Left renal cortex interstitium (tissue), 4 donors: ENCODE measurements at regions not wholly inside any gene's neighbourhood (a gene's known extent, or its start where the extent isn't known, plus 50 kb on each side); places are given as distances from the start of the nearest gene placed in this dataset.

Source experiments
- DNase-seq, 4 donors: peaks; one replicate each; pipeline ENCODE4 v3.0.0-alpha.2; 2013; ENCODE audit warnings: low read depth in 4 of 4, low spot score in 2 of 4, missing footprints in 1 of 4

- no peak for DNase-seq
Measured at GRCh38 chr1:218809061-218809460, 364.6 kb upstream of the LYPLAL1 start.

DNA sequence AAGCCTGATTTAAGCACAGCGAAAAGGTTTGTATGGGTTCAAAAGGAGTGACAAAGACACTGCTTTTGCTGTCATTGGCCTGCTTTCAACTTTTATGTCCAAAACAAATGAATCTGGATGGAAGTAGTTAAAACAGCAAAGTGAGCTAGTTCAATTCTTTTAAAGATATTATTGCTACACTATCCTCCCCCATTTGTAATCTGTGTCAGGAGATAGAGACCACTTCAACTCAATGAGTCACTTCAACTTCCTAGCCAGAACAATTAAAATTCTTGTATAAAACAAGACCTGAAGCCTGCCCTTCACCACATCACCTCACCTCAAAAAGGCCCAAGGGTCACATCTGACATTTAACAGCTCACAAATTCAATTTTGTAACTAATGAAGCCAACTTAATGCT is 364.1 kb upstream of the LYPLAL1 start:
- no peak for DNase-seq

DNA sequence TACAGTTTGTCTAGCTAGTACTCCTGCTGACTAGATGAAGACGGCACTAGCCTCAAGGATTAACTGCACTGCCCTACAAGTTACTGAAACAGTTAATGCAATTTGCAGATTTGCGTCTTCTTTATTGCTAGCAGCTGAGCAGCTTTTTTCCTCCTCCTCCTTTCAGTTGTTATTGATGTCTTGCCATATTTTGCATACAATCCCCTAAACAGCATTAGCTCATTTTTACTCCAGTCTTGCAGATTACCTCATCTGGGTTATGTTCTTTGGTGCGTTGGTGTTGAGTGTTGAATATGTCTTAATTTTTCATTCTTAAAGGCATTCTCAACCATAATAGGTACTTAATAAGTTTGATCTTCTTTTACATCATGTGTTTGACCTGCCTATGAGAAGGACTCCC is 363.4 kb upstream of the LYPLAL1 start:
- DNase-seq, result no peak

GRCh38 chr1:218811497-218811896 is 362.2 kb upstream of the LYPLAL1 start:
- no peak for DNase-seq

GRCh38 chr1:218812360-218812759 is 361.3 kb upstream of the LYPLAL1 start:
- no peak for DNase-seq

DNA sequence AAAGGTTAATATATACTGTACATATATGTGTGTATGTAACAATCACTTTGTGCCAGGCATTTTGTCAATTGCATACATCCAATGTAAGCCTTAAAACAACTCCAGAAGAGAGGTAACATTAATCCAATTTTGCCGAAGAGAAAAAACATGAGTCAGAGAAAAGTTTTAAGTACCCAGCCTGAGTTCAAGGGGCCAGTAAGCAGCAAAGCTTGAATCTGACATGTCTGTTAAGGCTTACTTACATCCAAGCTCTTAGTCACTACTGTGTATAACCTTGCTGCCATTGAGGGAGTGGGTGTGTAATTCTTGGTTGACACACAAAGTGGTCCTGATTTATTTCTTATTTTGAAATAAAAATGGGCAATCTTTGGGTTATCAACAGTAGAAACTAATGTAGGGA is 360.4 kb upstream of the LYPLAL1 start:
- no peak for DNase-seq

DNA sequence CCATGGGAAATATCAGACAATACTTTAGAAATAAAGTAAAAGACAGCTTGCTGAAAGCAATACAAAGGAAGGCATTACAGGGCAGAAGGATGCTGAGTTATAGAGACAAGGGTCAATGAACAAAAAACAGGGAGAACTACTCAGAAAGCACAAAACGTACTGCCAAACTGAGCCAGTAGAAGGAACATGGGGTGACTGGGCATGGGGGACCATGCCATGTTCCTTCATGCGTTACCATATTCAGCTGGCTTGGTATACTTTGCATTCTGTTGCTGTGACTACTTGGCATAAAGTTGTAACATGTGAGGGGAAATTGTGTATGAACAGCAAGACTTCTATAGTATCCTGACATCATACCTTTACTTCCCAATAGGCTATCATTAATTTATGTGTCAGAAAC is 358.6 kb upstream of the LYPLAL1 start:
- DNase-seq, result no peak

- no peak for DNase-seq
Measured at GRCh38 chr1:218817071-218817470, 356.6 kb upstream of the LYPLAL1 start.

- no peak for DNase-seq
Measured at GRCh38 chr1:218817691-218818465, 355.8 kb upstream of the LYPLAL1 start.

DNA sequence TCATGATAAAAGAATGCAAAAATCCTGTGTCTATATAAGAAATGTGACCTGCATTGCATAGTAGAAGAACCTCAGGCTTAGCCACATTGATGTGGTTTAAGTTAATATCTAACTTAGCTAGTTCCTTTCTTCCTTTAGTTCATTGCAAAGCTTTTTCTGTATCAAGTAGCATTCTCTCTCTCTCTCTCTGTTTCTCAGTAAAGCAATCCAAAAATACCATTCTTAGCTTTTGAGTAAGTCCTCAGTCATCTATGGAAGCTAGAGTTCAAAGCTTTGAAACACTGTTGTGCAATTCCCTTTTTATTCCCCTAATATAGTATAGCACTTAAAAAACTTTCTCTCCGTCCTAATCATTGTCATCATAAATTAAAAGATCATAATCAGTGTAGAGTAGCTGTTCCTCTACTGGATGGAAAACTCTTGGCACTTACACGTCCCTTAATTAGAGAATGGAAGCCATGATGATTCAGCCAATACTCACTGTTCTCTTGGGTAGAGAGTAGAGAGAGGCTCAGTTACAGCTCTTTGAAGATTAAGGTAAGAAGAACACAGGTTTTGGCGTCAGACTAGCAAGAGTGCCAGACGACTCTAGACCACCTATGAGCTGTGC is 350.3 kb upstream of the LYPLAL1 start:
- no peak for DNase-seq

DNA sequence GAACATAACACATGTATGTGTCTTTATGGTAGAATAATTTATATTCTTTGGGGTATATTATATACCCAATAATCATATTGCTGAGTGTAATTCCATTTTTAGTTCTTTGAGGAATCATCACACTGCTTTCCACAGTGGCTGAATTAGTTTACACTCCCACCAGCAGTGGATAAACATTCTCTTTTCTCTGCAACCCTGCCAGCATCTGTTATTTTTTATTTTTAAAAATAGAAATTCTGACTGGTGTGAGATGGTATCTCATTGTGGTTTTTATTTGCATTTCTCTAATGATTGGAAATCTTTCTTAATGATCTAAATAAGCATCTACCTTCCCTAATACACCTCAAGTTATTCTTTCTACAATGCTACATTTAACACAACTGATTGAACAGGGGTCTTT is 346.2 kb upstream of the LYPLAL1 start:
- no peak for DNase-seq

GRCh38 chr1:218828125-218828650 is 345.5 kb upstream of the LYPLAL1 start:
- no peak for DNase-seq

- DNase-seq, result no peak
Measured at GRCh38 chr1:218829097-218829496, 344.6 kb upstream of the LYPLAL1 start.

DNA sequence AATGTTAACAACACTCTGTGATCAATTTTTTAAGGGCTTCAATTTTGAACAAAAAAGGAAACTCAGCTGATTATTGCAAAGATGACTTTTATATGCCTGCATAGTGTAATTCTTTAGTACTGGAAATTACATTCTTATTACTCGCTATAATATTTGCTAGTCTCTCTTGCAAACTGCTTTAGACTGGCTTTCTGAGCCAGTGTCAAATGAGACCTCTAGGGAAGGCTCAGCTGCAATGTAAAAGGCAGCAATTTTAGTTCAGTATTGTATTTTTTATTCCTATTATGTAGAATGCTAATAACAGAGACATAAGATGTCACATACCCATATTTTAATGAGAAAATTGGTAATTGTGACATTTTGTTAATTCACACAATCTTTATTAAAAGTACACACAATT is 338.1 kb upstream of the LYPLAL1 start:
- DNase-seq, result no peak

- no peak for DNase-seq
Measured at GRCh38 chr1:218836264-218836663, 337.4 kb upstream of the LYPLAL1 start.

DNA sequence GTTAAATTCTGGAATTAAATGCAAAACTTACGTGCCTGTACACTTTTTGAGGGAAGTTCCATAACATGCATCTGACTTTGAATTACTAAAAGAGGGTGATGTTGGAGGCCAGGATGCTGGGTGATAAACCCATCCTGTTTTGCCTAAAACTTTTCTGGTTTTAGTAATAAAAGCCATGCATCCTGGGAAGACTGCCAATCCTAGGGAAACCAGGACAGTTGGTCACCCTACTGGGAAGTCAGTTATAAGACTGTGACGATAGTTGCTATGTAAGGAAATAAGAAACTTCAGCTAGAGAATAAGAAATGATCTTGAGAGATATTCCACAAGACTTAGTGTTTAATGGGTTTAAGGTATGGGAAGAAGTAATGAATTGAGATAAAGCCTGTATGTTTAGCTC is 336.6 kb upstream of the LYPLAL1 start:
- no peak for DNase-seq

GRCh38 chr1:218845589-218845988 is 328.1 kb upstream of the LYPLAL1 start:
- DNase-seq, result no peak

DNA sequence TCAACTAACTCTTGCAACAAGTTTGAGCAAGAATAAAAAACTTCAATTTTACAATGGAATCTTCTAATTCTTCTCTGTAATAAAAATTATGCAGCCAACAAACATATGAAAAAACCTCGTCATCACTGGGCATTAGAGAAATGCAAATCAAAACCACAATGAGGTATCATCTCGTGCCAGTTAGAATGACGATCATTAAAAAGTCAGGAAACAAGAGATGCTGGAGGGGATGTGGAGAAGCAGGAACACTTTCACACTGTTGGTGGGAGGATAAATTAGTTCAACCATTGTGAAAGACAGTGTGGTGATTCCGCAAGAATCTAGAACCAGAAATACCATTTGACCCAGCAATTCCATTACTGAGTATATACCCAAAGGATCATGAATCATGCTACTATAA is 327.5 kb upstream of the LYPLAL1 start:
- DNase-seq, result no peak

DNA sequence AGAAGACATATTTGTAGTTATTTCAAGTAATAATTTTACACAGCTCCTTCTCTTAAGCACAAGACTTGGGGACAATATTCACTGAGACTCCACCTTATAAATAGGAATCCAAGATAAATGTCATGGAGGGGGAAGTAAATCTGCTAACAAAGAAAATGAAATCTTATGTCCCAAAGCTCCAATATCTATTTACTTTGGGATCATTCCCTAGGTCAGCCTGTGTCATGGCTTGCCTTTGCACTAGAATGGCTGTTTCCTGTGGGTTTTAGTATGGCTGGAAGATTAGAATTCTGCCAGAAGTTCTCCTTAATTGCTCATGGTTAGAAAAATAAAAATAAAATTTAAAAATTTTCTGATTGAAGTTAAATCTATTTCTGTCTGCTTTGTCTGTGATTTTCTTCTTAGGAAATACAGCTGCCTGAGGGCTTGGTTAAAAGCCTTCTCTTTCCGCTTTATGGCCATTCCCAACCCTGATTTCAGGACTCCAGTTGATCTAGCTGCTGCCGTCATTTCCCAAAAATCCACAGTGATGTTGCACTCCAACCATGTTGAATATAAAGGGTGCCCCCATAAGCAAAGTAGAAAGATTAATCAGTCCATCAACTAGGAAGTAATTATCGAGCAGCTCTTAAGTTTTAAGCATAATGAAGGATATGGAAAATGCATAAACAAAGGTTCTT is 326.4 kb upstream of the LYPLAL1 start:
- DNase-seq, result no peak

GRCh38 chr1:218848009-218848408 is 325.7 kb upstream of the LYPLAL1 start:
- DNase-seq, result no peak

DNA sequence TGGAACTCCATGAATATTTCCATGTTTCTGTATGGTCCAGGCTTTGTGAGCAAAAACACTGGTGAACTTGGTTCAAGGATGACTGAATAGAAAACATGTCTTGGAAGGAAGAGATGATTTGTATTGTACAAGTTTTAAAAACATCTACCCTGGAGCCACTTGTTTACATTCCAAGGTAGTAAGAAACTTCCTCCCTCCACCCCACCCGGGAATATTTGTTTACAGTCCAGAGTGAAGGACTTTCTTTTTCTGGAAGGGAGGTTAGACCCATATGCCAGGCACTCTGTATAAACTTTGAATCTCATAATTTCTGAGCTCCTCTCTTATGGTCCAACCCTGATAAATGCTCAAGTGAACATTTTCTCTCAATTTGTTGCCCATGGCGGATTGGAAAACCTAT is 323.3 kb upstream of the LYPLAL1 start:
- no peak for DNase-seq

DNA sequence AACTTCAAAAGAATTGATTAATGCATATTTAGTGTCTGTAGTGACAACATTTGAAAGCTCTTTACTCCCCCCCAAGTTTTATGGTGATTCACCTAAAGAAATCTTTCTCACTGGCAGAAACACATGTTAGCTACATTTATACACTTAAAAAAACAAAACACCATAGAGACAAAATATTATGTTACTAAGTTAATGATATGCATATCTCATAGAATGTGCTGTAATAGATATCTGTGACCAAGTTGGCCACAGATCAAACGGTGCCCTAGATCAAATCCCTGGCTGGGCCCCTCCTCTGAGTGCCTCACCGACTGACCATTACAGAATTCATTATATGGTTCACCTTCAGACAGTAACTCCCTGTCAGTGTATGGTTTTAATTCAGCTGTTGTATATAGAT is 322.1 kb upstream of the LYPLAL1 start:
- DNase-seq, result no peak
